GM18502 (cell line): ENCODE measurements at regions not wholly inside any gene's neighbourhood (a gene's known extent, or its start where the extent isn't known, plus 50 kb on each side); places are given as distances from the start of the nearest gene placed in this dataset.
A peak's percentile ranks its signal among the peaks of the same experiment; 100 is the strongest.

Experiments
- ATAC-seq: cut with Tn5 transposase; IDR thresholded peaks from one replicate; pipeline ENCODE4 v1.9.1; 2021; ENCODE audit warnings: mild to moderate bottlenecking; ENCODE audit not compliant: unreplicated experiment, poor library complexity

DNA sequence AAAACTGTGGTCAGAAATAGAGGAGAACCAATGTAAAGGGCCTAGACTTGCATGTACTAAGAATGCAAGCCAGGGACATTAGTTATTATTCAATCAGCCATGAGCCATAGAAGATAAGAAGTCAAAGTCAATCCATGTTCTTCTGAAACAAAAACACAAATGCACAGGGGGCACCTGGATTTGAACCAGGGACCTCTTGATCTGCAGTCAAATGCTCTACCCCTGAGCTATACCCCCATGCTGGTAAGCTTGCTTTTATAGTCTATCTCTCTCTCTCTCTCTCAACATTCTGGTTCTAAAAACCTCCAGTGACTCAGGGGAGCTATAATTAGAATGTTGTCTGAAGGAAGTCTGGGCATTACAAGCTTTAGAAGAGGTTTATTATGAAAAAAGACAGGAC is 85.6 kb upstream of the ACP3 start:
- ATAC-seq = no peak

DNA sequence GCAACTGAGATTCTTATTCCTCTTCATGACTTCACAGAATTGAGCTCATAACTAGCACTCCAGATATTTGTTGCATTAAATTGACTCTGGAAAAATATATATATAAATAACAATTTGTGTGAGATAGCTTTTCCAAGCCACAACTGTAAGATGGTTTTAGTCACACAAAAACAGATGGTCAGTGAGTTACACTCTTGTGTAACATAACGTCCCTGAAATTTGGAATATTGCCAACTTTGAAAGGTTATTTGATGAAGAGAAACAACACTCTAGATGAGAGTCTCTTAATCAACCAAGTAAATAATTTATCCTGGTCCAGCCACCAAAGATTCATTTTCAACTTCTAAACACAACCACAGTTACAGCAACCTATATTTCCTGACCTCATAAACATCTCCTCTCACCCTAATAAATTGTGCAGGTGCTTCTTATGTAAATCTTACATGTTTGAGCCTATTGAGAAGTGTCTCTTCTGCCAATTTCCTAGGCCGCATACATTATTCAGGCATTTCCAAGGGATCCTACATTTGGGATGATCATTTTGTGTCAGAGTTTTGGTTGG is 84.9 kb upstream of the ACP3 start:
- no peak for ATAC-seq

DNA sequence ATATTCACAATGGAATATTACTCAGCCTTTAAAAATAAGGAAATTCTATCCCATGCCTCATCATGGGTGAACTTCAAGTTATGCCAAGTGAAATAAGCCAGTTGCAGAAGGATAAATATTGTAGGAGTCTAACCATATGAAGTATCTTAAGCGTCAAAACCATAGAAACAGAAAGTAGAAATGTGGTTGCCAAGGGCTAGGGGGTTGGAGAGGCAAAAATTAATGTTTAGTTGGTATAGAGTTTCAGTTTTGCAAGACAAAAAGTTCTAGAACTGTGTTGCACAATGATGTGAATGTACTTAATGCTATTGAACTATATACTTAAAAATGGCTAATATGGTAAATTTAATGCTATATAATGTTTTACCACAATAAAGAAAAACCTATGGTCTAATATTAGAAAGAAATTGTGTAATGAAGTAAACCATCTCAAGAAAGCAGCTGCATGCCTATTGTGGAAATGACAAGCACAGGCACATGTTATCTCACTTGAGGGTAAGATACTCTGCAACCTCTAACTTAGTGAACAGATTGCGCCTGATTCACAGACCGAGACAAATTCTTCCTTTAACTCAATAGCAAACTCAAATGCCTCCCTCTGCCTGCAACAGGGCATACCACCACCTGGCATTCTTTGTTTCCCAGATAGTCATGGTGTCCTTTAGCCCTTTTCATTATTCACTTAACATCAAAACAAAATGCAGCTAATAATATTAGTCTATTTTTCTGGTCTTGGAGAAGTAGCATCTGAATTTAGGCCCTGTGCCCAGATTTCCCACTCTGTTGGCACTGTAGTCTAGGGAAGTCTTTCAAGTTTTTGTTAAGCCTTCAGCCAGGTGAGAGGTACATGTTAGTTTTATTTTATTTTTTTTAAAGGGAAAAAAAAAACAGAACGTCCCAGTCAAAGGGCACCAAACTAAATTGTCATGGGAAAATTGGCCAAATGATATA is 80.2 kb upstream of the ACP3 start:
- ATAC-seq = peak; percentile 76

DNA sequence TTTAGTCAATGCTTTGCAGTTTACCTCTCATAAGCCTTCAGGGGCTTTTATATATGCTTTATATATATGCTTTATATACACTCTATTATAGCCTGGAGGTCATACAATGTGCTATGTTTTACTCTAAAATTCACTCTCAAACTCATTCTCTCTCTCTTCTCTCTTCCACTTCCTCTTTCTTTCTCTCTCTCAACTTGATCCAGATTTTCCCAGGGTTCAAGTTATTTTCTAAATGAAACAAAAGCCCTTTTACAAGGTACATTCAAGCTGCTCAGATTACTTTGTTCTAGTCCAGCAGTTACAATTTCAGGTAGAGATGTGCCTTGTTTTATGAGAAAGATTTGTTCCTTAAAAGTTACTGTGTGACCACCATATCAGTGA is 79.6 kb upstream of the ACP3 start:
- no peak for ATAC-seq

DNA sequence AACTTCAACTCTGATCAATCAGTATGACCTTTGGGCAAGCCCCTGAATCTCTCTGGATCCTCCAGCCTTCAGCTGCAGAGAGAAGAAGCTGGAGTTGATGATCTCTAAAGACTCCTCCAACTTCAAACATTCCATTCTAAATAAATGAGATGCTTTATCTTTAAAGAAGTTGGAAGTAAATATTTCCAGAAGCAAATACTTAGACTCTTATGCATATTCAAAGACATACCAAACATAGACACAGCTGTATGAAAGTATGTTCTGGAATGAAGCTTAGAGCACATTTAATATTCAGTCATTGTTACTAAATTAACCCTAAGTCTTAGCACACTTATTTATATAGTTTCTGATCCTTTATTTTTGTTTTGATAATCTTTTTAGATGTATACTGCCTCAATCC is 77.6 kb upstream of the ACP3 start:
- ATAC-seq = no peak

DNA sequence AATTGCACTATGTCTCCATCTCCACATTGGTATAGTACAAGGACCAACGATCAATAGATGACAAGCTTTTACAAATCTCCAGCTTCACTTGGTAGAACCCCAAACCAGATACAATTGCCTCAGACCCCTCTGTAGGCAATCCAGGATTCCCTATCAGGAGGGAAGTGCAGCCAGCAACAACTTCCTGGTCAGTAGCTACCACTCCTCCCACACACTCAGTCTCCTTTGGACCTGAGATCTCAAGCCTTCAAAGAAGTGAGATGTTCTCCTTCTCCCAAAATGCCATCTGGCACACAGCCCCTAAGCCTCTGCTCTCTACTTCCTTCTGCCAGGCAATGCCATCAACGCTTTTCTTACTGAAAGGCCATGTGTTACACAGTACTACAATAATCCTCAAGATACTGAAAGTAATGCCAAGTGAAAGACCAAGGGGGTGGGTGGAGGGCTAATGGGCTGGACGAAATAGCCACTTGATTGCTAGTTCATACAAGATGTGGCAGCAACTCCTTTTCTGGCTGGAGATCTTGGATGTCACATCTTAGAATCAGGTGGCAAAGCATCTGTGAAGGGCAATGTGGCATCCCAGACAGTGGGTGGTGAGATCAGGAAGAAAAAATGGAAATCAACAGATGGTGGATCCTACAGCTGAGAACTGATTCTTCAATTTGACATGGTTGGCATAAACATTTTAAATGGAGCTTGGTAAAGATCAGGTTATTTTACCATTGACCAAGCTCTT is 75.3 kb upstream of the ACP3 start:
- no peak for ATAC-seq

DNA sequence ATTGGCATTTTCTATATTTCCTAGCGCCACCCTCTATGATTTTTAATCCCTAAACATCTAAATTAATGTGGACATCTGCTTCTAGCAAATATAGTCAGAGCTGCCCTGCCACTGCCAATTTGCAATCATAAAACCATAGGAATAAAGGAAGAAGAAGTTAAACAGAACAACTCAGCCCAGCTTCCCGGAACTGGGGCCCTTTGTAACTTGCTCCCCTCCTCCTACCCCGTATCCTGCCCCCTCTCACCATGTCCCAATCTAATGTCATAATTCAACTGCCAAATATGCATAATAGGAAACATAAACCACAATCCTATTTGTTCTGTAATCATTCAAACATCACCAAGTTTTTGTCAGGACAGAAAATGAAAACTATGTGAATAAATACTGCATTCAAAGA is 74.4 kb upstream of the ACP3 start:
- ATAC-seq = no peak

DNA sequence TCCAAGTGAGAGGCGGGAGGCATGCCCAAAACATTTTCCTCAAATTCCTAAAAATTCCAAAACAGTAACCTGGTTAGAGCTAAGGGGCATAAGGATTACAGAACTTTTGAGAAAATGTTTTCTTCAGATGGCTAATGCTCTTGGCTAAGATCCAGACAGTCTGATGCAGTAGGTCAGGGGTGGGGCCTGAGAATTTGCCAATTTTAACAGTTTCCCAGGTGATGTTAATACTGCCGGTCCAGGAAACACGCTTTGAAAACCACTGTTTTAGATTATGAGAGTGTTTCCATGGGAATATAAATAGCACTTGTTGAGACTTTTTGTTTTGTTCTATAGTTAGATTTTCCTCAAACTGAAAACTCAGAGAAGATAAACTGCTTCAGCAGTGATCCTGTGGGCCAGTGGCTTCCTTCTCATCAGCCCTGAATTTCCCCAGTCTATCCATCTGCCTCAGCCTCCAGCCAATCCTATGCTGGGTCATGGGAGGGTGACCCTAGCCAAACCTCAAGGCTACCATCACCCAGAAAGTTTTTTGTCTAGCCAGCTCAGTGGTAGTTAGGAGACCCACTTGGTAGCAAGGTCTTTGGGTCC is 71.6 kb upstream of the ACP3 start:
- no peak for ATAC-seq

DNA sequence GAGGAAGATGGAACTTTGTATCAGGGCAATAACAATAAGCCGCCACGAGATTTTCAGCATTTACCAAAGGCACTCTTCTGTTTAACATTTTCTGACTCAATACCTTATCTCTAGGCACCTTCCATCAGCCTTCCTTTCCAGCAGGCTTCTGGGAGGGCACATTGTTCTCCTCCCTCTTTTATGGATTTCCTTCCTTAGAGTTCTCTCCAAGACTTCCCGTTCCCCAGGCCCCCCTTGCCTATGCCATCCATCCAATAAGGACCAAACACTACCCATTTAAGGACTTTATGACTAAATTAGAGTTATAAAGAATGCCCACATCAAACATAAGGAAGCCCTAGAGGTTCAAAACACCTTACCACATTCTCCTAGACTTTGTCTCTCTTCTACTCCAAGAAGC is 71.0 kb upstream of the ACP3 start:
- ATAC-seq = no peak

DNA sequence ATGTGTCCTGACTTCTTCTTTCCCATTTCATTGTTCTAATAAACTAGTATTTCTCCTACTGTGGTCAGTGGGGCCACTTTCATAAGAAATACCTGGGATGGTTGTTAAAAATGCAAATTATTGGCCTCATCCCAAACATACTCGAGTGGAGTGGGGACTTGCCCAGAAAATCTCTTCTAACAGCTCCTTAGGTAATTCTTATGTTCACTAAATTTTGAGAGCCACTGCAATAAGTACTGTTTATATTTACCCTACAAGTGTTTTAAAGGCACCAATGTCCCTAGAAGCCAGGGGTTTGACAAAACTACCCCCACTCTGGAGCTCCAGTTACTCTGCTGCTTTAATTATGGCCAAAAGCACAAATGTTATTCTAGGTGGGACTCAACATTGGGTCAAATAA is 70.0 kb upstream of the ACP3 start:
- ATAC-seq = no peak

DNA sequence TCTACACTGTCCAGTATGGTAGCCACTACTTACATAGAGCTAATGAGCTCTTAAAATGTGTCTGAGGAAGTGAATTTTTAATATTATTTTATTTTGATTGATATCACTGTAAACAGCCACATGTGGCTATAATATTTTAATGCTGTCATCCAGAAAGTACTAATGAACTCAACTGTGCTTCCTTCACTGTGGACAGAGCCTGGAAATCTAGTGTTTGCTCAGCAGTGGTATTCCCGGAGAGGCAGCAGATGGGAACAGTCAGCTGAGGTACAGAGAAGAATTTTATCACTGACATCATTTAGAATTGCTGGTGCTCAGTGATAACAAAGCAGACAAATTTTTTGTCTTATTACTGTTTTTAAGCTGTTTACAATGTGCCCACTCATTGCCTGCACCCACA is 68.7 kb upstream of the ACP3 start:
- no peak for ATAC-seq

DNA sequence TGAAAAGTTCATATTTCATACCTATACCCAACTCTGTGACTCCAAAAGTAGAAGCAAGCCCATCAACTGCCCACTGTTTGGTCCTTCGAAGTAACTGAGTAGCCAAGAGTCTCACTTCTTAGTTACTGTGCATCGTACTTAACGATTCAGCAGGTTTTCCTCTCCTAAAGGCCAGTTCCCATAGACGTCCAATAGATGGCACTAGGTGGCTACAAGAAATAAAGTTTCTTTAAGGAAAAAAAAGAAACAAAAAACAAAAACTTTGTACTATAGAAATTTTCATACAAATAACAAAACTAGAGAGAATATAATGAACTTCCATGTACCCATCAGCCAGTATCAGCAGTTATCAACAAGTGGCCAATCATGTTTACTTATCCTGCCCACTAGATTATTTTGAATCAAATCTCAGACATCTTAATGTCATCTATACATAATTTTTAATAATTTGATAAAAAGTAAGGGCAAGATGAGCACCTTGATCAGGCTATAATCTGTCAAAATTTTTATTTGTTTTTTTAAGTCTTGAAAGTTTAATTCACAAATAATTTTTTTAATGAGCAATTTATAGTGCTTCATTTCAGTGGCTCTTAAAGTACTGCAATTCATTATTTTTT is 63.8 kb upstream of the ACP3 start:
- peak; percentile 45 for ATAC-seq

DNA sequence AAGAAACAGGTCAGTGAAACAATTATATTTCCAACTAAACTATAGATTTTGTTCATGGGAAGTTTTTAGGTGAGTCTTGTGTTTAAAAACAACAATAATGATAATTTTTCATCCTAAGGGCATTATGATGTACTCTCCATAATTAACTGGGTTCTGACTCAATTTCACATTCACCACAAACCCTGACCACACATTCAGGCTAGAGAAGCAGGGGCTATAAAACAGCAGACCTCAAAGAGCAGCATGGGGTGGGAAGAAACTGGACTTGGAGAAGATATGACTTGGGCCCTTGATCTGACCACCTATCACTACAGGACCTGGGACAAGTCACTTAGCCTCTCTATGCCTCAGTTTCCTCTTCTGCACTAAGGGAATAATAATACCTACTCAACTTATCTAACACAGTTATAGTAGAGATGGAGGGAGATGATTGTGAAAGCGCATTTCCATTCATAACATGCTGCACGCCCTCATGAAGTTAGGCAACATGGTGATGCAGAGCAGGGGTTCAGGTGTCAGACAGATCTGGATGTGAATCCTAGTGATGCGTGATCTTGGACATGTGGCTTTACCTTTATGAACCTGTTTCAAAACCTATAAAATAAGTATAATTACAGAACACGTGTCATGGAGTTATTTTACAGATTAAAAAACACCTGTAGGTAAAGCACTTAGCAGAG is 63.0 kb upstream of the ACP3 start:
- no peak for ATAC-seq

DNA sequence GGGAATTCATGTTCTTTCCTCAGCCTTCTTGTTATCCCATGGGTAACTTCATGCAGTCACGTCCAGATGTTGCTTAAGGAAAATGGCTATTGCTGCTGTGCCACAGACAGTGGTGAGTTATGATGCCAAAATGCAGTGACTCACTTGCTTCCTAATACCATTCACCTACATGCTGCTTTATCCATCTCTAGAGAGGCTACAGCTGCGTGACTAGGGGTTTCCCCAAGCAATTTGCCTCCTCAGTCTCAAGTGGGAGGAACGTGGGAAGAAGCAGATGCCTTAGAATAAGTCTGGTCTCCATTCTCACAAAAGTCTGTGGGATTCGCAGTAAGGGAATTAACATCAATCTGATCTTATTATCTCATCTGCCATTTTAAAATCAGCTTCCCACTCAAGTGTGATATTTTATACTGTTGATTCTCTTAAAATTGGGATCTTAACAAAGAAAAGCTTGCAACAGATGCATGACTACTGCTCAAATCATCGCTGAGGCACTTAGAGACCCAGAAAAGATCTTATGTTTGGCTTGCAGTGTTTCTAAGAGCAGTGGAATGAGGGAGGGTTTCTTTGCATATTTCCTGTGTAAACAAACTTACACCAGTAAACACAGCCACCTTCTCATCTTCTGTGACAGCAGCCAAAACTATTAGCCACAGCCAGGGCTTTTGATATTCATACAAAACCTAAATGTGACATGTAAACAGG is 62.0 kb upstream of the ACP3 start:
- ATAC-seq = no peak

DNA sequence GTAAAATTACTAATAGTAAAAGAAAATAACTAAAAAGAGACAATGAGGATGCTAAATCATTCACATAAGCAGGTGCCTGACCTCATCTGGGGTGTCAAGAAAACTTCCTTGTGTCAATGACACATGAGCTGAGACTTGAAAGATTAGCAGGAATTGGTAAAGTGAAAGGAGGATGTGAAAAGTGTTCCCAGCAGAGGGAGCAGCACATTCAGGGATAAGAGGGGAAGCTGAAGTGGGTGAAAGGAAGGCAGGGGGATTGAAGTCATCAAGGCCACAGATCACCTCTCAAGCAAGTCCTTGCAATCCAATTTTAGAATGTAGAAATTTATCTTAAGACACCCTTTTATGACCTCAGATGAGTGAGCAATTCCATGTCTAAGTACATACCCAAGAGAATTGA is 60.2 kb upstream of the ACP3 start:
- no peak for ATAC-seq

DNA sequence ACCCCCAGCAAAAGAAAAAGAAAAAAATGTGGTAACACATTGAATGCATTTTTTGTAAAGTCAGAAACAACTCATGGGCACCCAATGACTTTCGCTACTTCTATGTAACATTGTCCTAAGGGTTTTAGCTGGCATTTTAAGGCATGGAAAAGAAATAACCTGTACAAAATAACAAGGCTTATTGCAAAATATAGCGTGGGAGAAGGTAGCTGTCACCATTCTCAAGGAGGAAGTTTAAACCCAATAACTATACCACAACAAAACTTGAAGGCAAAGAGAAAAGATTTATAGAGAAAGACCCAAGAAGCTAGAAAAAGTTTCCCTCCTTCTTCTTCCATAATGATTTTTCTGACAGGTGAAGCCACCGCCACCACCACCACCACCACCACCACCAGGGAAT is 55.7 kb upstream of the ACP3 start:
- ATAC-seq = no peak

DNA sequence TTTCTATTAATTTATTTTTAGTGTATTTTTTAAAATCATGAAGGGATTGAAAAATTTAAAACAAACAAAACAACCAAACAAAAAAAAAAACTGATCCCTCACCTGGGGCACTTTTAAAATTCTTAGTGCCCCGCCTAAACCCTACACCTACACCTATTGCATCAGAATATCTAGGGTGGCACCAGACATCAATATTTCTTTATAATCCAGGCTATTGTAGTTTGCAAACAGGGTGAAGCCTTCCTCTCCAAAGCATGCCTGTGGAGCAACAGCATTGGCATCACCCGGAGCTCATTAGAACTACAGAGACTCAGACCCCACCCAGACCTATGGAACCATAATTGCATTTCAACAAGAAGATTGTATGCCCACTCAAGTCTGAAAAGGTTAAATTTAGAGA is 54.9 kb upstream of the ACP3 start:
- ATAC-seq = no peak

DNA sequence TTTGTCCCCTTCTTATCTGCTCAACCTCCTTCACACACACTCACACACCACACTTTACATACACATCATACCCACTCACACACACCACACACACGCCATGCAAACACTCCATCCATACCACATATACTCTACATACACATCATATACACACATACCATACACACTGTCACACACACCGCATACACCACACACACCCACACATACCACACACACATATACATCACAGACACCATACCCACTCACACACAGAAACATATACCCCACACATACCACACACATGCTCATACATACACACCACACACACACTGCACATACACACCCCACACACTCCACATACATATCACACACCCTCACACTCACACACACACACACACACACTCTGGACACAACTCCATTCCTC is 54.3 kb upstream of the ACP3 start:
- ATAC-seq = no peak

DNA sequence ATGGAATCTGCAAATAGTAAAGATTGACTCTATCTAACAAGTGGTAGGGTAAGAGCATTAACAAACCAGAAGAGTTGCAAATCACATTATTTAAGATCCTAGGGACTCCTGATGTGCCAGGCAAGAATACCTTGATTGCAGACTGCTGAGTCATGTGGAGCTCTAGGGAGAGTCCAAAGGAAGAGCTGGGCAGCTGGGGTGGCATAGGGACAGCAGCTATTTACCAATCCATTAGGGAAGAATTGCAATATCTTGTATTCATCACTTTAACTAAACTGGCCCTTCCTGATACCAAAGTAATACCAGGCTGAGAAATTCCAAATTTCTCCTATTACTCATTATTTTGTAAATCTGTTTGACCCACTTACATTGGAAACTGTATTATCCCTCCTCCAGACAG is 52.2 kb upstream of the ACP3 start:
- no peak for ATAC-seq

DNA sequence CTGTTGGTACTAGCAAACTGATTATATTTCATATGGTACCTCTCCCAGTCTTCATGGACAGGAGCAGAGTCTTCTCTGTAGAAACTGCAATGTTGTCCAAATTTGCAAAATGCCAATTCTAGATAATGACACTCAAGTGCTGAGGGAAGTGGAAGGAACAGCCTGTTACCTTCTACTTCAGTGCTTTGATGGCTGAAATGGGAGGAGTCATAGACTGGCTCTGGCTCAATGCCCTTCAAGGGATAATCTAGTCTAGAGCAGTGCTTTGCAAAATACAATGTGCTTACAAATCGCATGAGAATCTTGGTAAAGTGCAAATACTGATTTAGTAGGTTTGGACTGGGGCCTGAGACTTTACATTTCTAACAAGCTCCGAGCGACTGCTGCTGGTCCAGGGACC is 51.7 kb upstream of the ACP3 start:
- ATAC-seq = no peak
